HEK293 (cell line): ENCODE measurements at regions not wholly inside any gene's neighbourhood (a gene's known extent, or its start where the extent isn't known, plus 50 kb on each side); places are given as distances from the start of the nearest gene placed in this dataset.

Source experiments
- CTCF ChIA-PET: fragments of 350-600 bp; formaldehyde crosslinking; extraction: SDS; loops from one replicate; lab custom pipeline; 2021; ENCODE audit warnings: antibody characterized with exemption; lab: Yijun Ruan, JAX
- POLR2A ChIA-PET: fragments of 300-600 bp; formaldehyde crosslinking; extraction: SDS; loops from one replicate; lab custom pipeline; 2020; ENCODE audit warnings: antibody characterized with exemption, inconsistent platforms; lab: Yijun Ruan, JAX
- H3K27ac ChIP-seq: fragments of 200-500 bp; sonication (Bioruptor generic); 2 replicates; pipeline ENCODE4 v1.5.1; 2014; ENCODE audit warnings: low read depth, low read length, control low read depth, inconsistent platforms; ENCODE audit errors: extremely low read depth
- H3K36me3 ChIP-seq, 2 experiments: fragments of 200-500 bp in 1 of 2; sonication (Bioruptor generic) in 1 of 2; 1 replicate in 1 of 2; 2 replicates in 1 of 2; pipeline ENCODE4 v1.5.1; 2014 to 2017; ENCODE audit warnings: inconsistent platforms in 2 of 2, low read length in 2 of 2; ENCODE audit not compliant: control insufficient read depth in 2 of 2, insufficient read depth in 1 of 2
- H3K4me1 ChIP-seq: fragments of 200-500 bp; sonication (Bioruptor generic); 2 replicates; pipeline ENCODE4 v1.5.1; 2014; ENCODE audit warnings: mild to moderate bottlenecking, low read length, inconsistent platforms; ENCODE audit not compliant: control insufficient read depth, insufficient read depth
- H3K4me3 ChIP-seq: 2 replicates; pipeline ENCODE4 v1.5.1; 2011; ENCODE audit warnings: low read depth, mild to moderate bottlenecking, control low read depth, low read length, moderate library complexity
- H3K9me3 ChIP-seq: fragments of 200-500 bp; sonication (Bioruptor generic); 2 replicates; pipeline ENCODE4 v1.5.1; 2014; ENCODE audit warnings: low read depth, low read length, inconsistent platforms; ENCODE audit not compliant: control insufficient read depth, insufficient read depth
- GLI4 ChIP-seq: fragments of 450-650 bp; formaldehyde crosslinking; IDR thresholded peaks from 2 replicates; pipeline ENCODE4 v1.5.1; 2016; ENCODE audit warnings: missing biosample characterization, missing genetic modification characterization
- MEIS1 ChIP-seq: sonication (generic); formaldehyde crosslinking; IDR thresholded peaks from 2 replicates; pipeline ENCODE4 v1.8.1; 2022; ENCODE audit warnings: missing genetic modification reagents, mild to moderate bottlenecking, borderline replicate concordance
- YY1 ChIP-seq: fragments of 450-650 bp; formaldehyde crosslinking; IDR thresholded peaks from 2 replicates; pipeline ENCODE4 v1.5.1; 2018; ENCODE audit warnings: missing biosample characterization, missing genetic modification characterization
- YY2 ChIP-seq: fragments of 450-650 bp; formaldehyde crosslinking; IDR thresholded peaks from 2 replicates; pipeline ENCODE4 v1.5.1; 2016; ENCODE audit warnings: missing biosample characterization, missing genetic modification characterization
- ZBTB8A ChIP-seq: fragments of 450-650 bp; formaldehyde crosslinking; IDR thresholded peaks from 2 replicates; pipeline ENCODE4 v1.5.1; 2016; ENCODE audit warnings: missing biosample characterization, missing genetic modification characterization
- ZFP37 ChIP-seq: fragments of 450-650 bp; formaldehyde crosslinking; IDR thresholded peaks from 2 replicates; pipeline ENCODE4 v1.5.1; 2016; ENCODE audit warnings: missing biosample characterization, missing genetic modification characterization
- ZNF114 ChIP-seq: fragments of 450-650 bp; formaldehyde crosslinking; IDR thresholded peaks from 2 replicates; pipeline ENCODE4 v1.5.0; 2017; ENCODE audit warnings: missing biosample characterization, missing genetic modification characterization
- ZNF140 ChIP-seq: fragments of 450-650 bp; formaldehyde crosslinking; IDR thresholded peaks from 2 replicates; pipeline ENCODE4 v1.5.1; 2016; ENCODE audit warnings: missing biosample characterization, missing genetic modification characterization
- ZNF155 ChIP-seq: fragments of 450-650 bp; formaldehyde crosslinking; IDR thresholded peaks from 2 replicates; pipeline ENCODE4 v1.5.1; 2016; ENCODE audit warnings: missing biosample characterization, missing genetic modification characterization
- ZNF174 ChIP-seq: fragments of 450-650 bp; formaldehyde crosslinking; IDR thresholded peaks from 2 replicates; pipeline ENCODE4 v1.5.0; 2017; ENCODE audit warnings: missing biosample characterization, mild to moderate bottlenecking, missing genetic modification characterization
- ZNF350 ChIP-seq: fragments of 450-650 bp; formaldehyde crosslinking; IDR thresholded peaks from 2 replicates; pipeline ENCODE4 v1.5.0; 2017; ENCODE audit warnings: missing biosample characterization, mild to moderate bottlenecking, missing genetic modification characterization
- ZNF548 ChIP-seq: fragments of 450-650 bp; formaldehyde crosslinking; IDR thresholded peaks from 2 replicates; pipeline ENCODE4 v1.5.1; 2016; ENCODE audit warnings: missing biosample characterization, missing genetic modification characterization
- ZNF658 ChIP-seq: fragments of 450-650 bp; formaldehyde crosslinking; IDR thresholded peaks from 2 replicates; pipeline ENCODE4; 2016; ENCODE audit warnings: missing biosample characterization, missing genetic modification characterization
- ZNF670 ChIP-seq: fragments of 450-650 bp; formaldehyde crosslinking; IDR thresholded peaks from 2 replicates; pipeline ENCODE4 v1.5.1; 2016; ENCODE audit warnings: missing biosample characterization, missing genetic modification characterization, low read depth
- ZNF707 ChIP-seq: fragments of 450-650 bp; formaldehyde crosslinking; IDR thresholded peaks from 2 replicates; pipeline ENCODE4 v1.5.1; 2016; ENCODE audit warnings: missing biosample characterization, missing genetic modification characterization
- ZNF747 ChIP-seq: fragments of 450-650 bp; formaldehyde crosslinking; IDR thresholded peaks from 2 replicates; pipeline ENCODE4 v1.5.1; 2016; ENCODE audit warnings: missing biosample characterization, missing genetic modification characterization
- ZNF76 ChIP-seq: fragments of 450-650 bp; formaldehyde crosslinking; IDR thresholded peaks from 2 replicates; pipeline ENCODE4; 2016; ENCODE audit warnings: low read depth, missing biosample characterization, missing genetic modification characterization, borderline replicate concordance
- ZNF837 ChIP-seq: fragments of 450-650 bp; formaldehyde crosslinking; IDR thresholded peaks from 2 replicates; pipeline ENCODE4 v1.5.1; 2016; ENCODE audit warnings: missing biosample characterization, missing genetic modification characterization
- ZNF843 ChIP-seq: fragments of 450-650 bp; formaldehyde crosslinking; IDR thresholded peaks from 2 replicates; pipeline ENCODE4 v1.5.1; 2016; ENCODE audit warnings: missing biosample characterization, missing genetic modification characterization
- TF ChIP-seq, protein P1 (sequence below): fragments of 450-650 bp; formaldehyde crosslinking; IDR thresholded peaks from 2 replicates; pipeline ENCODE4 v1.5.1; 2016; ENCODE audit warnings: missing biosample characterization, missing genetic modification characterization
- TF ChIP-seq, protein P2 (sequence below): fragments of 450-650 bp; formaldehyde crosslinking; IDR thresholded peaks from 2 replicates; pipeline ENCODE4 v1.5.1; 2016; ENCODE audit warnings: missing biosample characterization, missing genetic modification characterization, borderline replicate concordance
- TF ChIP-seq, protein P3 (sequence below): fragments of 450-650 bp; formaldehyde crosslinking; IDR thresholded peaks from 2 replicates; pipeline ENCODE4 v1.5.1; 2016; ENCODE audit warnings: missing biosample characterization, missing genetic modification characterization
- TF ChIP-seq, protein P4 (sequence below): fragments of 450-650 bp; formaldehyde crosslinking; IDR thresholded peaks from 2 replicates; pipeline ENCODE4 v1.5.1; 2016; ENCODE audit warnings: missing biosample characterization, missing genetic modification characterization
- TF ChIP-seq, protein P5 (sequence below): fragments of 450-650 bp; formaldehyde crosslinking; IDR thresholded peaks from 2 replicates; pipeline ENCODE4 v1.5.1; 2016; ENCODE audit warnings: missing biosample characterization, missing genetic modification characterization

DNA sequence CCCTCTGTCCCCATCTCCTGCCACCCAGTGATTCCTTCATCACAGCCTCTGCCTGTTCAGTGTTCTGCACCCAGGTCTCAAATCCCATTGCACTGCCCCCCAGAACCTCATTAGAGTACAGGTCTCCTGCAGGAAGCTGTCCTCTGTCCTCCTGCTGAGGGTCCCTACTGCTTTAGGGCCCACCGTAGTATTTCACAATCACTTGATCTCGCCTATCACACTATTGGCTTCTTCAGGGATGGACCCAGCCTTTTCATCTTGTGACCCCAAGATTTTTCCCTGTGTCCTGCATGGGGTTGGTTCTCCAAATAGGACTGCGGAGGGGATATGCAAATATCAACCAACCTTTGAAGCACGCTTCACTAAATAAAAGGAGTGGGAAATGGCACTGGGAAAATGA lies 331.1 kb upstream of the AJAP1 start:
- POLR2A ChIA-PET = no interaction called here
- CTCF ChIA-PET = no interaction called here

DNA sequence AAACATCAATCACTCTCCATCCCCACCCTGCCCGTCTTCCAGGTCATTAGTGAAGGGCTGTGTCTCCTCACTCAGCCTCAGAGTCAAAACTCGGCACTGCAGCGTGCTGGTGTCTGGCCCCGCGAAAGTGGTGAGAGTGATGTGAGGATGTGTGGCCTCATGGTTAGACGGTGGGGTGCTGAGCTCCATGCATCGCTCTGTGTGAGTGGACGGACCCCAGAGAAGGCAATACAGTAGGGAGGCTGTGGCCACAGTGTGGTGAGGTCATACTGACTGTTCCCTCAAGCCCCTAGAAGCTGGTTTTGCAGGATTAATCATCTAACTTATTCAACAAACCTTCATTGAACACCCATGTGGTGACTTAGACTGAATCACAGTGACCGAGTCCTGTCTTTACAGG lies 329.9 kb upstream of the AJAP1 start:
- ChIA-PET CTCF (interaction anchor here (0.6 kb wide), 1 partner anchor 364 kb away, joined by 3 read pairs; no protein-coding TSS in a partner anchor), POLR2A (no interaction called here)
- no peaks in the 10 kb centered on the region for H3K36me3 ChIP-seq
- no peaks in the 10 kb centered on the region for H3K4me1 ChIP-seq
- H3K9me3 ChIP-seq = no peaks in the 10 kb centered on the region
- no peak overlapping the region for H3K4me3 ChIP-seq
- no peak overlapping the region for H3K27ac ChIP-seq
- TF ChIP-seq YY2 (tag by site-specific recombination) (no peak), ZBTB8A (no peak), ZNF707 (tag by site-specific recombination) (no peak)
- TF ChIP-seq, protein P1, sequence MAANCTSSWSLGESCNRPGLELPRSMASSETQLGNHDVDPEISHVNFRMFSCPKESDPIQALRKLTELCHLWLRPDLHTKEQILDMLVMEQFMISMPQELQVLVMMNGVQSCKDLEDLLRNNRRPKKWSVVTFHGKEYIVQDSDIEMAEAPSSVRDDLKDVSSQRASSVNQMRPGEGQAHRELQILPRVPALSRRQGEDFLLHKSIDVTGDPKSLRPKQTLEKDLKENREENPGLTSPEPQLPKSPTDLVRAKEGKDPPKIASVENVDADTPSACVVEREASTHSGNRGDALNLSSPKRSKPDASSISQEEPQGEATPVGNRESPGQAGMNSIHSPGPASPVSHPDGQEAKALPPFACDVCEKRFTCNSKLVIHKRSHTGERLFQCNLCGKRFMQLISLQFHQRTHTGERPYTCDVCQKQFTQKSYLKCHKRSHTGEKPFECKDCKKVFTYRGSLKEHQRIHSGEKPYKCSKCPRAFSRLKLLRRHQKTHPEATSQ (tag by site-specific recombination) = no peak
- TF ChIP-seq, protein P2, sequence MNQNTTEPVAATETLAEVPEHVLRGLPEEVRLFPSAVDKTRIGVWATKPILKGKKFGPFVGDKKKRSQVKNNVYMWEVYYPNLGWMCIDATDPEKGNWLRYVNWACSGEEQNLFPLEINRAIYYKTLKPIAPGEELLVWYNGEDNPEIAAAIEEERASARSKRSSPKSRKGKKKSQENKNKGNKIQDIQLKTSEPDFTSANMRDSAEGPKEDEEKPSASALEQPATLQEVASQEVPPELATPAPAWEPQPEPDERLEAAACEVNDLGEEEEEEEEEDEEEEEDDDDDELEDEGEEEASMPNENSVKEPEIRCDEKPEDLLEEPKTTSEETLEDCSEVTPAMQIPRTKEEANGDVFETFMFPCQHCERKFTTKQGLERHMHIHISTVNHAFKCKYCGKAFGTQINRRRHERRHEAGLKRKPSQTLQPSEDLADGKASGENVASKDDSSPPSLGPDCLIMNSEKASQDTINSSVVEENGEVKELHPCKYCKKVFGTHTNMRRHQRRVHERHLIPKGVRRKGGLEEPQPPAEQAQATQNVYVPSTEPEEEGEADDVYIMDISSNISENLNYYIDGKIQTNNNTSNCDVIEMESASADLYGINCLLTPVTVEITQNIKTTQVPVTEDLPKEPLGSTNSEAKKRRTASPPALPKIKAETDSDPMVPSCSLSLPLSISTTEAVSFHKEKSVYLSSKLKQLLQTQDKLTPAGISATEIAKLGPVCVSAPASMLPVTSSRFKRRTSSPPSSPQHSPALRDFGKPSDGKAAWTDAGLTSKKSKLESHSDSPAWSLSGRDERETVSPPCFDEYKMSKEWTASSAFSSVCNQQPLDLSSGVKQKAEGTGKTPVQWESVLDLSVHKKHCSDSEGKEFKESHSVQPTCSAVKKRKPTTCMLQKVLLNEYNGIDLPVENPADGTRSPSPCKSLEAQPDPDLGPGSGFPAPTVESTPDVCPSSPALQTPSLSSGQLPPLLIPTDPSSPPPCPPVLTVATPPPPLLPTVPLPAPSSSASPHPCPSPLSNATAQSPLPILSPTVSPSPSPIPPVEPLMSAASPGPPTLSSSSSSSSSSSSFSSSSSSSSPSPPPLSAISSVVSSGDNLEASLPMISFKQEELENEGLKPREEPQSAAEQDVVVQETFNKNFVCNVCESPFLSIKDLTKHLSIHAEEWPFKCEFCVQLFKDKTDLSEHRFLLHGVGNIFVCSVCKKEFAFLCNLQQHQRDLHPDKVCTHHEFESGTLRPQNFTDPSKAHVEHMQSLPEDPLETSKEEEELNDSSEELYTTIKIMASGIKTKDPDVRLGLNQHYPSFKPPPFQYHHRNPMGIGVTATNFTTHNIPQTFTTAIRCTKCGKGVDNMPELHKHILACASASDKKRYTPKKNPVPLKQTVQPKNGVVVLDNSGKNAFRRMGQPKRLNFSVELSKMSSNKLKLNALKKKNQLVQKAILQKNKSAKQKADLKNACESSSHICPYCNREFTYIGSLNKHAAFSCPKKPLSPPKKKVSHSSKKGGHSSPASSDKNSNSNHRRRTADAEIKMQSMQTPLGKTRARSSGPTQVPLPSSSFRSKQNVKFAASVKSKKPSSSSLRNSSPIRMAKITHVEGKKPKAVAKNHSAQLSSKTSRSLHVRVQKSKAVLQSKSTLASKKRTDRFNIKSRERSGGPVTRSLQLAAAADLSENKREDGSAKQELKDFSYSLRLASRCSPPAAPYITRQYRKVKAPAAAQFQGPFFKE (tag by site-specific recombination) = no peak

More for the DNA sequence above, 331.1 kb upstream of the AJAP1 start:
- H3K4me3 ChIP-seq = no peak overlapping the region
- H3K9me3 ChIP-seq = no peaks in the 10 kb centered on the region
- H3K36me3 ChIP-seq = no peaks in the 10 kb centered on the region
- H3K4me1 ChIP-seq = no peaks in the 10 kb centered on the region
- no peak overlapping the region for H3K27ac ChIP-seq
- no peak for TF ChIP-seq GLI4 (tag by site-specific recombination)
- TF ChIP-seq ZNF155 (tag by site-specific recombination) = no peak
- TF ChIP-seq ZNF670 (tag by site-specific recombination) = no peak
- no peak for TF ChIP-seq ZNF843 (tag by site-specific recombination)
- TF ChIP-seq, protein P3, sequence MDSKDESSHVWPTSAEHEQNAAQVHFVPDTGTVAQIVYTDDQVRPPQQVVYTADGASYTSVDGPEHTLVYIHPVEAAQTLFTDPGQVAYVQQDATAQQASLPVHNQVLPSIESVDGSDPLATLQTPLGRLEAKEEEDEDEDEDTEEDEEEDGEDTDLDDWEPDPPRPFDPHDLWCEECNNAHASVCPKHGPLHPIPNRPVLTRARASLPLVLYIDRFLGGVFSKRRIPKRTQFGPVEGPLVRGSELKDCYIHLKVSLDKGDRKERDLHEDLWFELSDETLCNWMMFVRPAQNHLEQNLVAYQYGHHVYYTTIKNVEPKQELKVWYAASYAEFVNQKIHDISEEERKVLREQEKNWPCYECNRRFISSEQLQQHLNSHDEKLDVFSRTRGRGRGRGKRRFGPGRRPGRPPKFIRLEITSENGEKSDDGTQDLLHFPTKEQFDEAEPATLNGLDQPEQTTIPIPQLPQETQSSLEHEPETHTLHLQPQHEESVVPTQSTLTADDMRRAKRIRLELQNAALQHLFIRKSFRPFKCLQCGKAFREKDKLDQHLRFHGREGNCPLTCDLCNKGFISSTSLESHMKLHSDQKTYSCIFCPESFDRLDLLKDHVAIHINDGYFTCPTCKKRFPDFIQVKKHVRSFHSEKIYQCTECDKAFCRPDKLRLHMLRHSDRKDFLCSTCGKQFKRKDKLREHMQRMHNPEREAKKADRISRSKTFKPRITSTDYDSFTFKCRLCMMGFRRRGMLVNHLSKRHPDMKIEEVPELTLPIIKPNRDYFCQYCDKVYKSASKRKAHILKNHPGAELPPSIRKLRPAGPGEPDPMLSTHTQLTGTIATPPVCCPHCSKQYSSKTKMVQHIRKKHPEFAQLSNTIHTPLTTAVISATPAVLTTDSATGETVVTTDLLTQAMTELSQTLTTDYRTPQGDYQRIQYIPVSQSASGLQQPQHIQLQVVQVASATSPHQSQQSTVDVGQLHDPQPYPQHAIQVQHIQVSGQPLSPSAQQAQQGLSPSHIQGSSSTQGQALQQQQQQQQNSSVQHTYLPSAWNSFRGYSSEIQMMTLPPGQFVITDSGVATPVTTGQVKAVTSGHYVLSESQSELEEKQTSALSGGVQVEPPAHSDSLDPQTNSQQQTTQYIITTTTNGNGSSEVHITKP = no peak
- no peak for TF ChIP-seq ZNF76 (tag by site-specific recombination)
- no peak for TF ChIP-seq ZFP37 (tag by site-specific recombination)
- TF ChIP-seq ZNF837 (tag by site-specific recombination) = no peak
- TF ChIP-seq, protein P4, sequence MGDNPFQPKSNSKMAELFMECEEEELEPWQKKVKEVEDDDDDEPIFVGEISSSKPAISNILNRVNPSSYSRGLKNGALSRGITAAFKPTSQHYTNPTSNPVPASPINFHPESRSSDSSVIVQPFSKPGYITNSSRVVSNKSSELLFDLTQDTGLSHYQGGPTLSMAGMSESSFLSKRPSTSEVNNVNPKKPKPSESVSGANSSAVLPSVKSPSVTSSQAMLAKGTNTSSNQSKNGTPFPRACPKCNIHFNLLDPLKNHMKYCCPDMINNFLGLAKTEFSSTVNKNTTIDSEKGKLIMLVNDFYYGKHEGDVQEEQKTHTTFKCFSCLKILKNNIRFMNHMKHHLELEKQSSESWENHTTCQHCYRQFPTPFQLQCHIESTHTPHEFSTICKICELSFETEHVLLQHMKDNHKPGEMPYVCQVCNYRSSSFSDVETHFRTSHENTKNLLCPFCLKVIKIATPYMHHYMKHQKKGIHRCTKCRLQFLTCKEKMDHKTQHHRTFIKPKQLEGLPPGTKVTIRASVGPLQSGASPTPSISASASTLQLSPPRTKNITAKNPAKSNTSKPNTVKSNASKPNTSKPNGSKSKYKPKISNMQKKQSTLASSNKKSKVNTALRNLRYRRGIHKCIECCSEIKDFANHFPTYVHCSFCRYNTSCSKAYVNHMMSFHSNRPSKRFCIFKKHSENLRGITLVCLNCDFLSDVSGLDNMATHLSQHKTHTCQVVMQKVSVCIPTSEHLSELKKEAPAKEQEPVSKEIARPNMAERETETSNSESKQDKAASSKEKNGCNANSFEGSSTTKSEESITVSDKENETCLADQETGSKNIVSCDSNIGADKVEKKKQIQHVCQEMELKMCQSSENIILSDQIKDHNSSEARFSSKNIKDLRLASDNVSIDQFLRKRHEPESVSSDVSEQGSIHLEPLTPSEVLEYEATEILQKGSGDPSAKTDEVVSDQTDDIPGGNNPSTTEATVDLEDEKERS (tag by site-specific recombination) = no peak
- TF ChIP-seq ZNF174 (tag by site-specific recombination) = no peak
- TF ChIP-seq YY1 = no peak
- TF ChIP-seq ZNF747 = no peak
- TF ChIP-seq ZNF350 = no peak
- no peak for TF ChIP-seq ZNF140 (tag by site-specific recombination)
- no peak for TF ChIP-seq MEIS1
- TF ChIP-seq, protein P5, sequence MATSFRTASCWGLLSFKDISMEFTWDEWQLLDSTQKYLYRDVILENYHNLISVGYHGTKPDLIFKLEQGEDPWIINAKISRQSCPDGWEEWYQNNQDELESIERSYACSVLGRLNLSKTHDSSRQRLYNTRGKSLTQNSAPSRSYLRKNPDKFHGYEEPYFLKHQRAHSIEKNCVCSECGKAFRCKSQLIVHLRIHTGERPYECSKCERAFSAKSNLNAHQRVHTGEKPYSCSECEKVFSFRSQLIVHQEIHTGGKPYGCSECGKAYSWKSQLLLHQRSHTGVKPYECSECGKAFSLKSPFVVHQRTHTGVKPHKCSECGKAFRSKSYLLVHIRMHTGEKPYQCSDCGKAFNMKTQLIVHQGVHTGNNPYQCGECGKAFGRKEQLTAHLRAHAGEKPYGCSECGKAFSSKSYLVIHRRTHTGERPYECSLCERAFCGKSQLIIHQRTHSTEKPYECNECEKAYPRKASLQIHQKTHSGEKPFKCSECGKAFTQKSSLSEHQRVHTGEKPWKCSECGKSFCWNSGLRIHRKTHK = no peak
- no peak for TF ChIP-seq ZNF548 (tag by site-specific recombination)
- no peak for TF ChIP-seq ZNF658
- no peak for TF ChIP-seq ZNF114 (tag by site-specific recombination)
